Gastrocnemius medialis (tissue), 4 donors: ENCODE measurements at regions not wholly inside any gene's neighbourhood (a gene's known extent, or its start where the extent isn't known, plus 50 kb on each side); places are given as distances from the start of the nearest gene placed in this dataset.

ENCODE experiments used
- ATAC-seq, 2 donors: fragments of 150-250 bp; one replicate each; pipeline ENCODE4 v1.9.1; 2016
- DNase-seq, 2 donors: peaks; one replicate each; pipeline ENCODE4 v3.0.0-alpha.2; 2019
- H3K27ac ChIP-seq, 4 donors: fragments of 200-600 bp; sonication (generic); 1 replicate in 1 of 4; 2 replicates in 3 of 4; pipeline ENCODE4 v1.5.1; 2016 to 2018; ENCODE audit warnings: mild to moderate bottlenecking in 2 of 4, moderate library complexity in 1 of 4
- H3K27me3 ChIP-seq, 3 donors: fragments of 200-600 bp; sonication (generic) in 2 of 3; 1 replicate in 1 of 3; 2 replicates in 2 of 3; pipeline versions ENCODE4 v1.5.1 to v1.6.0; 2016 to 2019; ENCODE audit warnings: mild to moderate bottlenecking in 1 of 3, moderate library complexity in 1 of 3
- H3K36me3 ChIP-seq, 2 donors: fragments of 200-600 bp; sonication (generic) in 1 of 2; one replicate each; pipeline ENCODE4 v1.5.1; 2017 to 2018
- H3K4me1 ChIP-seq, 2 donors: fragments of 200-600 bp; sonication (generic) in 1 of 2; one replicate each; pipeline ENCODE4 v1.5.1; 2016 to 2017; ENCODE audit warnings: mild to moderate bottlenecking in 2 of 2
- H3K4me3 ChIP-seq, 4 donors: fragments of 200-600 bp; sonication (generic) in 3 of 4; 1 replicate in 1 of 4; 2 replicates in 3 of 4; pipeline ENCODE4 v1.5.1; 2016 to 2019; ENCODE audit warnings: mild to moderate bottlenecking in 2 of 4
- H3K9me3 ChIP-seq, 3 donors: fragments of 200-600 bp; sonication (generic) in 2 of 3; 1 replicate in 1 of 3; 2 replicates in 2 of 3; pipeline ENCODE4 v1.5.1; 2016 to 2019
- POLR2A ChIP-seq, 2 donors: fragments of 450-650 bp; IDR thresholded peaks; one replicate each; pipeline ENCODE4 v1.6.1; 2017; ENCODE audit warnings: antibody characterized with exemption in 2 of 2, mild to moderate bottlenecking in 2 of 2, moderate library complexity in 2 of 2
- in situ Hi-C, 4 donors: fragments of 200-750 bp; cut with MboI; loops; one replicate each; pipeline versions ENCODE4 v1.15.0 to v1.8.0; 2017; ENCODE audit warnings: low sequenced_read_pairs in 4 of 4
- intact Hi-C: fragments of 100-400 bp; cut with DNase I; formaldehyde crosslinking; loops from one replicate; pipeline ENCODE4 v1.15.1; 2023; ENCODE audit warnings: low total_unique reads
- TF ChIP-seq, protein P1 (sequence below), 5 experiments: fragments of 450-650 bp in 3 of 5; fragments of 200-600 bp in 2 of 5; sonication (generic) in 2 of 5; IDR thresholded peaks in 4 of 5; conservative IDR thresholded peaks in 1 of 5; 1 replicate in 4 of 5; 2 replicates in 1 of 5; pipeline ENCODE4 v1.5.1; 2016 to 2019; ENCODE audit warnings: antibody characterized with exemption in 5 of 5, mild to moderate bottlenecking in 3 of 5, moderate library complexity in 3 of 5

DNA sequence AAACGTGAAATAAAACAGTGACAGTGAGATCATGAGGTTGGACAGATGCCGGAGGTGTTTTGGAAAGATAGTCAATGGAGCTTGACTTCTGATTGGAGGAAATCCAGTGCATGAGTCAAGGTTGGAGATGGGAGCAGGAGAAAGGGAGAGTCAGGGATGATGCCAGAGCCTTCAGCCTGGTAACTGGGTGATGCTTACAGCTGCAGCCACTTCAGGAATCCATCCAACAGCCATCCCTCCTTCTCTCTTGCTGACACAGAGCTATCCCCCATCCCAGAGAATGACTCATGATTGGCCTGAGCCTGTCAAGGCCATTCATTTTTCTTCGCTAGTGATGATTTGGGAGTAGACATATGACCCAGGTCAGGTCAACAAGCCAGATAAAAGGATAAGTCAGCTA is 112.8 kb downstream of the SAMD5 start:
- Histone ChIP-seq H3K4me3 (no peak overlapping the region), H3K9me3 (no peaks in the 10 kb centered on the region), H3K4me1 (peaks cover 0 to 3% of the 10 kb centered on the region in 2 donors), H3K36me3 (no peaks in the 10 kb centered on the region), H3K27ac (no peak overlapping the region), H3K27me3 (no peaks in the 10 kb centered on the region)
- intact Hi-C loops = no loop called here
- TF ChIP-seq, protein P1, sequence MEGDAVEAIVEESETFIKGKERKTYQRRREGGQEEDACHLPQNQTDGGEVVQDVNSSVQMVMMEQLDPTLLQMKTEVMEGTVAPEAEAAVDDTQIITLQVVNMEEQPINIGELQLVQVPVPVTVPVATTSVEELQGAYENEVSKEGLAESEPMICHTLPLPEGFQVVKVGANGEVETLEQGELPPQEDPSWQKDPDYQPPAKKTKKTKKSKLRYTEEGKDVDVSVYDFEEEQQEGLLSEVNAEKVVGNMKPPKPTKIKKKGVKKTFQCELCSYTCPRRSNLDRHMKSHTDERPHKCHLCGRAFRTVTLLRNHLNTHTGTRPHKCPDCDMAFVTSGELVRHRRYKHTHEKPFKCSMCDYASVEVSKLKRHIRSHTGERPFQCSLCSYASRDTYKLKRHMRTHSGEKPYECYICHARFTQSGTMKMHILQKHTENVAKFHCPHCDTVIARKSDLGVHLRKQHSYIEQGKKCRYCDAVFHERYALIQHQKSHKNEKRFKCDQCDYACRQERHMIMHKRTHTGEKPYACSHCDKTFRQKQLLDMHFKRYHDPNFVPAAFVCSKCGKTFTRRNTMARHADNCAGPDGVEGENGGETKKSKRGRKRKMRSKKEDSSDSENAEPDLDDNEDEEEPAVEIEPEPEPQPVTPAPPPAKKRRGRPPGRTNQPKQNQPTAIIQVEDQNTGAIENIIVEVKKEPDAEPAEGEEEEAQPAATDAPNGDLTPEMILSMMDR (IDR thresholded peaks at IDR 0.05 in 4 of 5, conservative IDR thresholded peaks at IDR 0.05 in 1 of 5) = no peak
- no peak for TF ChIP-seq POLR2A (IDR thresholded peaks at IDR 0.05)
- DNase-seq (no peak), ATAC-seq (peak in 1 of 2 donors; percentile 30)
- in situ Hi-C loops = no loop called here

DNA sequence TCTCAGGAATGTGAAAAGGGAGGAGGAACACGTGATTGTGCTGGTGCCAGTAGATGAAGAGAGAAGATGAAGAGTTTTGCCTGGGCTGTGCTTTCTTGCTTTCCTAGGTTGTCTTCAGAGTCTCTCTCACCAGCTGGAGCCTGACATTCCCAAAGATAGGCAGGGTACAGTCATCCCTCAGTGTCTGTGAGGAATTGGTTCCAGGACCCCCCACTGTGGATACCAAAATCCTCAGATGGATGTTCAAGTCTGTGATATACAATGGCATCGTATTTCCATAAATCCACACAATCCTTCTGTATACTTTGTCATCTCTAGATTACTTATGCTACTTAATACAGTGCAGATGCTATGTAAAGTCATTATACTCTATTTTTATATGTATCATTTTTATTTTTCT is 113.5 kb downstream of the SAMD5 start:
- TF ChIP-seq, protein P1 (IDR thresholded peaks at IDR 0.05 in 4 of 5, conservative IDR thresholded peaks at IDR 0.05 in 1 of 5) = no peak
- TF ChIP-seq POLR2A (IDR thresholded peaks at IDR 0.05) = no peak
- Histone ChIP-seq H3K27ac (no peak overlapping the region), H3K4me1 (peaks cover 0 to 3% of the 10 kb centered on the region in 2 donors), H3K9me3 (no peaks in the 10 kb centered on the region), H3K27me3 (no peaks in the 10 kb centered on the region), H3K36me3 (no peaks in the 10 kb centered on the region), H3K4me3 (no peak overlapping the region)
- intact Hi-C loops = no loop called here
- in situ Hi-C loops = no loop called here
- DNase-seq = no peak
- ATAC-seq = no peak

DNA sequence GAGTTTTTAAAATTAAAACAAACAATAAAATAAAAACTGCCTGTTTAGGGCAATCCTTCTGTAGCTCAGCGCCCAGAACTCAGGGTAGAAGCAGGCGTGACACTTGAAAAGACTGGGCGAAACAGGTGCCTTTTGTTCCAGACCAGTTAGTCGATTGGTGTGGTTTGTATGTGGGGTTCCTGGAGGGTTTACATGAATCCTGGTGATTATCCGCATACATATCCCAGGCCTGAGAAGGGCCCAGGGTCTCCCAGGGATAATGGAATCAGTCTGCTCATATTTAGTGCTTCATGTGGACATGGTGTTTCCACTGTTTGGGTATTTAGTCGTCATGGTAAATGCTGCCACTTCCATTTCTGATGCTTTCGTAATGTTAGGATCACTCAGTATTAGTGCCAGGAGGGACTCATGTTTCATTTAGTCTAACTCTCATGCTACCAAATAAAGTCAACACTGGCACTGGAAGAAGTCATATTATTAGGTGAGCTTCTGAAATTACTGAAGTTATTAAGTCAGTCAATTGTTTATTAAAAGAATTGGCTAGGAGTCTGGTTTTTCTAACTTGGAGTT is 116.5 kb downstream of the SAMD5 start:
- Histone ChIP-seq H3K27me3 (no peaks in the 10 kb centered on the region), H3K9me3 (no peaks in the 10 kb centered on the region), H3K4me1 (peaks cover 0 to 3% of the 10 kb centered on the region in 2 donors), H3K4me3 (no peak overlapping the region), H3K27ac (no peak overlapping the region), H3K36me3 (no peaks in the 10 kb centered on the region)
- intact Hi-C loops = no loop called here
- ATAC-seq (peak in 1 of 2 donors; percentile 50), DNase-seq (no peak)
- no peak for TF ChIP-seq POLR2A (IDR thresholded peaks at IDR 0.05)
- TF ChIP-seq, protein P1 (IDR thresholded peaks at IDR 0.05 in 4 of 5, conservative IDR thresholded peaks at IDR 0.05 in 1 of 5) = no peak
- in situ Hi-C loops = no loop called here

DNA sequence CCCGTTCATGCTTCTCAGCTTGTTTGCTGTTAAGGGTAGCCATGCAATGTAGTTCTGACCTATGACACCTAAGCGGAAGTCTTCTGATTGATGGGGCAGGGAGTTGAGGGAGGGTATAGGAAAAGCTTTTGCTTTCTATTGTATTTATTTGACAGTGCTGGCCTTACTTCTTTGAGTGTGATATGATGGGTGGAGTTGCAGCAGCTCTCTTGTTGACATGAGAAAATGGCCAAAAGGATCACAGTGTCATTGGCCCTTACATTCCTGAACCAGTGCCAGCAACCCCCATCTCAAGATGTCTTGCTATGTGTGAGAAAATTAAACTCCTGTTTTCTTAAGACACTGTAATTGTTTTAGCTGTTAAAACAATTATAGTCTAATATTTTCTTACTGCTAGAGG is 117.5 kb downstream of the SAMD5 start:
- TF ChIP-seq, protein P1 (IDR thresholded peaks at IDR 0.05 in 4 of 5, conservative IDR thresholded peaks at IDR 0.05 in 1 of 5) = no peak
- TF ChIP-seq POLR2A (IDR thresholded peaks at IDR 0.05) = no peak
- Histone ChIP-seq H3K27me3 (no peaks in the 10 kb centered on the region), H3K4me1 (peaks cover 0 to 3% of the 10 kb centered on the region in 2 donors), H3K36me3 (no peaks in the 10 kb centered on the region), H3K27ac (no peak overlapping the region), H3K4me3 (no peak overlapping the region), H3K9me3 (no peaks in the 10 kb centered on the region)
- ATAC-seq (no peak), DNase-seq (no peak)
- in situ Hi-C loops = no loop called here
- intact Hi-C loops = no loop called here

DNA sequence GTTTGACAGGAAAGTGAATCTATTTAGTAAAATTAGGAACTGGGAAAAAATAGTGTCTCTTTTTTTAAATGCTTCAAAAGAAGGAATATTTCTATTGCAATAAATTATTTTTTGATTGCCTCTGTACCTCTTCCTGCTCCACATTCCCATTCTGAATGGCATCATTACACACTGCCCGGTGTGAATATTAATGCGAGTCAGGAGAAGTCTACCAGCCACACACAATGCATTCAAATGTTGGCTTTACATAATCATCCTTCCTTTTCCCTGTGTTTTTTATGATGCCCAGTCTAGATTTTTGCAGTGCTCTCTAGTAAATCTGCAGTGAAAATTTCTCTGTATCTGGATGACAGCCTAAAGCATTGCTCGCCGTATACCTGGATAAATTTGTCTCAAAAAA is 118.9 kb downstream of the SAMD5 start:
- ATAC-seq = no peak

More for the DNA sequence above, 118.9 kb downstream of the SAMD5 start:
- no peak overlapping the region for H3K27ac ChIP-seq
- intact Hi-C loops (no loop called here), in situ Hi-C loops (no loop called here)
- no peaks in the 10 kb centered on the region for H3K9me3 ChIP-seq
- H3K27me3 ChIP-seq = no peaks in the 10 kb centered on the region
- no peak for TF ChIP-seq POLR2A (IDR thresholded peaks at IDR 0.05)
- peaks cover 0 to 3% of the 10 kb centered on the region in 2 donors for H3K4me1 ChIP-seq
- no peak for DNase-seq
- no peak overlapping the region for H3K4me3 ChIP-seq
- H3K36me3 ChIP-seq = no peaks in the 10 kb centered on the region
